ENCODE measurements at regions not wholly inside any gene's neighbourhood (a gene's known extent, or its start where the extent isn't known, plus 50 kb on each side); places are given as distances from the start of the nearest gene placed in this dataset.

DNA sequence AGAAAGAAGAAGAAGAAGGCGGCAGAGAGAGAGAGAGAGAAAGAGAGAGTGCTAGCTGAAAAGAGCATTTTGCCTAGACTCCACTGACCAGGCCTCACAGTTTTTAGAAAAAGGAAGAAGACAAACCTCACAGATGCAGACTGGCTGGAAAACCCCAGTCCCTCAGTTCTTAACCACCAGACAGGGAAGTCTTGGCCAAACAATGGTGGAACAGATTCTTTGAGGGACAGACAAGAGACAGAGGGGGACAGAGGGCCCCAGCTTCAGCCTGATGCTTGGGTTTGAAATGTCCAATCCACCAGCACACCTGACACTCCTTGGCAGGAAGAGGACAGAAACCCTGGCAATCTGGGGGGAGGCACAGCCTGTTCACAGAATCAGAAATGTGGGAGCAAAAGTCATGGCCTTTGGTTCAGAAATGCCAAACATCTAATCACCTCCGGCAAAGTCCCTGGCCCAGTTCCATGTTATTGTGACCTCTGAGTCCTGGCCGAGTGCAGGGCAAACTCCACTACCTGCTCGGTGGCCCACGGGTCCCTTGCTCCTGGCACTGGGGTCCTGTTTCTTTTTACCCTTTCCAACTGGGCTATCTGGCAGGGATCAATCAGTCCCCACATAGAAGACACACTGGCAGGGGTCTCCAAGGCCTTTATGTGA, 235.2 kb downstream of the LY86 start:
- Mint-ChIP-seq H3K27me3 (ENCODE audit: low read depth in 3 of 3) (peaks cover 4 to 14% (median 4%) of the 10 kb centered on the region in 3 donors), H3K27ac (peak overlapping the region in 6 of 7 donors; percentile 78 to 92 (median 83)), H3K9me3 (no peaks in the 10 kb centered on the region), H3K4me3 (peak overlapping the region in 1 of 2 donors; percentile 26), H3K36me3 (peaks cover 3% of the 10 kb centered on the region in 2 donors), H3K4me1 (peaks cover 31% of the 10 kb centered on the region)
- Histone ChIP-seq H2AFZ (ENCODE audit: insufficient read depth, low read depth, low read length, poor library complexity, severe bottlenecking) (peak overlapping the region; percentile 27), H3K27me3 (ENCODE audit: control insufficient read depth in 2 of 2, insufficient read depth in 2 of 2, low read length in 2 of 2) (no peaks in the 10 kb centered on the region), H4K20me1 (ENCODE audit: insufficient read depth, low read length) (no peaks in the 10 kb centered on the region), H3K4me1 (ENCODE audit: control insufficient read depth in 1 of 2, insufficient read depth in 2 of 2, low read length in 2 of 2) (peaks cover 50 to 56% of the 10 kb centered on the region in 2 donors), H3K9ac (ENCODE audit: insufficient read depth, low read length, poor library complexity, severe bottlenecking) (peak overlapping the region; percentile 35), H3K27ac (ENCODE audit: low read depth in 1 of 2, low read length in 2 of 2) (peak overlapping the region; percentile 74 to 82), H3K36me3 (replicated peaks in 1 of 2; ENCODE audit: control insufficient read depth in 1 of 2, insufficient read depth in 2 of 2, low read length in 2 of 2) (no peaks in the 10 kb centered on the region), H3K4me3 (replicated peaks in 1 of 3; ENCODE audit: low read depth in 2 of 3, low read length in 3 of 3) (no peak overlapping the region), H3K4me2 (replicated peaks; ENCODE audit: extremely low read depth, low read length, poor library complexity, severe bottlenecking) (no peak overlapping the region), H3K9me3 (replicated peaks in 1 of 2; ENCODE audit: control insufficient read depth in 1 of 2, insufficient read depth in 1 of 2, low read length in 2 of 2) (no peaks in the 10 kb centered on the region), H3K79me2 (ENCODE audit: insufficient read depth, low read length) (no peaks in the 10 kb centered on the region)
- intact Hi-C loops (cut with micrococcal nuclease) = no loop called here
- peak; percentile 63 to 83 (median 77) for DNase-seq
- TF ChIP-seq, protein P1, sequence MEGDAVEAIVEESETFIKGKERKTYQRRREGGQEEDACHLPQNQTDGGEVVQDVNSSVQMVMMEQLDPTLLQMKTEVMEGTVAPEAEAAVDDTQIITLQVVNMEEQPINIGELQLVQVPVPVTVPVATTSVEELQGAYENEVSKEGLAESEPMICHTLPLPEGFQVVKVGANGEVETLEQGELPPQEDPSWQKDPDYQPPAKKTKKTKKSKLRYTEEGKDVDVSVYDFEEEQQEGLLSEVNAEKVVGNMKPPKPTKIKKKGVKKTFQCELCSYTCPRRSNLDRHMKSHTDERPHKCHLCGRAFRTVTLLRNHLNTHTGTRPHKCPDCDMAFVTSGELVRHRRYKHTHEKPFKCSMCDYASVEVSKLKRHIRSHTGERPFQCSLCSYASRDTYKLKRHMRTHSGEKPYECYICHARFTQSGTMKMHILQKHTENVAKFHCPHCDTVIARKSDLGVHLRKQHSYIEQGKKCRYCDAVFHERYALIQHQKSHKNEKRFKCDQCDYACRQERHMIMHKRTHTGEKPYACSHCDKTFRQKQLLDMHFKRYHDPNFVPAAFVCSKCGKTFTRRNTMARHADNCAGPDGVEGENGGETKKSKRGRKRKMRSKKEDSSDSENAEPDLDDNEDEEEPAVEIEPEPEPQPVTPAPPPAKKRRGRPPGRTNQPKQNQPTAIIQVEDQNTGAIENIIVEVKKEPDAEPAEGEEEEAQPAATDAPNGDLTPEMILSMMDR (IDR thresholded peaks at IDR 0.05) = no peak
- 100% methylated on average over 4 of the region's 5 CpGs for WGBS (ENCODE audit: insufficient coverage)

DNA sequence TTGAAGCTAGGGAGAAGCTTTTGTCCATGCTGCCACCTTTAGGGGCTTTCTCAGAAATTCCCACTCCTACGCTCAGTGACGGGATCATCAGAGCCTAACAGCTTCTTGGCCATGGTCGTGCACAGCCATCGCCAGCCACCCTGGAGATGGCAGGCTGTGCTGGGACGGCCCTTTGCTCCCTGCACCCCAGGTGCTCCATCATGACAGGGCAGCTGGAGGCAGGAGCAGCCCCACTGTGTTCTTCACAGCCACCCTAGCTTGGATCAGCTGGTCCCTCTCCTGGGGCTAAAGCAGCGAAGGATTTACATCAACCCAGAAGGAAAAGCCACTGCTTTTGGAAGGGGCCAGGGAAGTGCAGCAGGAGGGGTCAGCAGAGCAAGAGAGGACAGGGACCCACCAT, 235.9 kb downstream of the LY86 start:
- Histone ChIP-seq H3K27ac (ENCODE audit: low read depth in 1 of 2, low read length in 2 of 2) (no peak overlapping the region), H4K20me1 (ENCODE audit: insufficient read depth, low read length) (no peaks in the 10 kb centered on the region), H3K27me3 (ENCODE audit: control insufficient read depth in 2 of 2, insufficient read depth in 2 of 2, low read length in 2 of 2) (no peaks in the 10 kb centered on the region), H3K9ac (ENCODE audit: insufficient read depth, low read length, poor library complexity, severe bottlenecking) (no peak overlapping the region), H3K36me3 (replicated peaks in 1 of 2; ENCODE audit: control insufficient read depth in 1 of 2, insufficient read depth in 2 of 2, low read length in 2 of 2) (no peaks in the 10 kb centered on the region), H3K9me3 (replicated peaks in 1 of 2; ENCODE audit: control insufficient read depth in 1 of 2, insufficient read depth in 1 of 2, low read length in 2 of 2) (no peaks in the 10 kb centered on the region), H2AFZ (ENCODE audit: insufficient read depth, low read depth, low read length, poor library complexity, severe bottlenecking) (no peak overlapping the region), H3K4me3 (replicated peaks in 1 of 3; ENCODE audit: low read depth in 2 of 3, low read length in 3 of 3) (no peak overlapping the region), H3K4me1 (ENCODE audit: control insufficient read depth in 1 of 2, insufficient read depth in 2 of 2, low read length in 2 of 2) (peaks cover 50 to 56% of the 10 kb centered on the region in 2 donors), H3K4me2 (replicated peaks; ENCODE audit: extremely low read depth, low read length, poor library complexity, severe bottlenecking) (no peak overlapping the region), H3K79me2 (ENCODE audit: insufficient read depth, low read length) (no peaks in the 10 kb centered on the region)
- 98% methylated on average over 6 of the region's 6 CpGs for WGBS (ENCODE audit: insufficient coverage)
- Mint-ChIP-seq H3K36me3 (peaks cover 3% of the 10 kb centered on the region in 2 donors), H3K9me3 (no peaks in the 10 kb centered on the region), H3K4me1 (peaks cover 31% of the 10 kb centered on the region), H3K4me3 (no peak overlapping the region), H3K27me3 (ENCODE audit: low read depth in 3 of 3) (peaks cover 4 to 14% (median 4%) of the 10 kb centered on the region in 3 donors), H3K27ac (peak overlapping the region in 2 of 7 donors; percentile 15 to 56)
- intact Hi-C loops (cut with micrococcal nuclease) = no loop called here
- no peak for DNase-seq
- TF ChIP-seq, protein P1 (IDR thresholded peaks at IDR 0.05) = no peak

Measured in CD14-positive monocyte (primary cell).